ENCODE measurements at regions not wholly inside any gene's neighbourhood (a gene's known extent, or its start where the extent isn't known, plus 50 kb on each side); places are given as distances from the start of the nearest gene placed in this dataset.

GRCh38 chr5:2376486-2376885, 375.0 kb downstream of the IRX2 start:
- H3K4me1 ChIP-seq, result no peaks in the 10 kb centered on the region
- no peak overlapping the region for H3K4me3 ChIP-seq
- H3K9me3 ChIP-seq, result no peaks in the 10 kb centered on the region
- H3K36me3 ChIP-seq, result no peaks in the 10 kb centered on the region
- no peak overlapping the region for H3K27ac ChIP-seq
- TF ChIP-seq POLR2A (IDR thresholded peaks at IDR 0.05), result no peak
- no peak for TF ChIP-seq CTCF (IDR thresholded peaks at IDR 0.05 in 4 of 5, conservative IDR thresholded peaks at IDR 0.05 in 1 of 5)
- no peaks in the 10 kb centered on the region for H3K27me3 ChIP-seq
- no peak for DNase-seq
- ATAC-seq, result no peak
- in situ Hi-C loops (cut with MboI; ENCODE audit: low sequenced_read_pairs in 4 of 4) (no loop called here), intact Hi-C loops (cut with DNase I; ENCODE audit: low total_unique reads) (no loop called here)

GRCh38 chr5:2375757-2376250, 375.7 kb downstream of the IRX2 start:
- in situ Hi-C loops (cut with MboI; ENCODE audit: low sequenced_read_pairs in 4 of 4) (no loop called here), intact Hi-C loops (cut with DNase I; ENCODE audit: low total_unique reads) (no loop called here)
- Histone ChIP-seq H3K9me3 (no peaks in the 10 kb centered on the region), H3K27me3 (no peaks in the 10 kb centered on the region), H3K27ac (no peak overlapping the region), H3K36me3 (no peaks in the 10 kb centered on the region), H3K4me1 (no peaks in the 10 kb centered on the region), H3K4me3 (no peak overlapping the region)
- no peak for TF ChIP-seq CTCF (IDR thresholded peaks at IDR 0.05 in 4 of 5, conservative IDR thresholded peaks at IDR 0.05 in 1 of 5)
- TF ChIP-seq POLR2A (IDR thresholded peaks at IDR 0.05), result no peak
- no peak for DNase-seq
- no peak for ATAC-seq

- no peak overlapping the region for H3K4me3 ChIP-seq
- H3K27ac ChIP-seq, result no peak overlapping the region
- in situ Hi-C loops (cut with MboI; ENCODE audit: low sequenced_read_pairs in 4 of 4), result no loop called here
- no peak for TF ChIP-seq CTCF (IDR thresholded peaks at IDR 0.05 in 4 of 5, conservative IDR thresholded peaks at IDR 0.05 in 1 of 5)
- H3K4me1 ChIP-seq, result no peaks in the 10 kb centered on the region
- H3K9me3 ChIP-seq, result no peaks in the 10 kb centered on the region
- intact Hi-C loops (cut with DNase I; ENCODE audit: low total_unique reads), result no loop called here
- H3K27me3 ChIP-seq, result no peaks in the 10 kb centered on the region
- ATAC-seq (no peak), DNase-seq (no peak)
- no peaks in the 10 kb centered on the region for H3K36me3 ChIP-seq
These were observed 376.2 kb downstream of the IRX2 start for GRCh38 chr5:2375291-2375690.

GRCh38 chr5:2374703-2375102, 376.8 kb downstream of the IRX2 start:
- in situ Hi-C loops (cut with MboI; ENCODE audit: low sequenced_read_pairs in 4 of 4) (no loop called here), intact Hi-C loops (cut with DNase I; ENCODE audit: low total_unique reads) (no loop called here)
- no peak overlapping the region for H3K27ac ChIP-seq
- DNase-seq (no peak), ATAC-seq (no peak)
- H3K9me3 ChIP-seq, result no peaks in the 10 kb centered on the region
- TF ChIP-seq CTCF (IDR thresholded peaks at IDR 0.05 in 4 of 5, conservative IDR thresholded peaks at IDR 0.05 in 1 of 5) (no peak), POLR2A (IDR thresholded peaks at IDR 0.05) (no peak)
- H3K4me1 ChIP-seq, result no peaks in the 10 kb centered on the region
- H3K27me3 ChIP-seq, result no peaks in the 10 kb centered on the region
- no peak overlapping the region for H3K4me3 ChIP-seq
- no peaks in the 10 kb centered on the region for H3K36me3 ChIP-seq

GRCh38 chr5:2373631-2374030, 377.8 kb downstream of the IRX2 start:
- Histone ChIP-seq H3K36me3 (no peaks in the 10 kb centered on the region), H3K4me1 (no peaks in the 10 kb centered on the region), H3K27me3 (no peaks in the 10 kb centered on the region), H3K9me3 (no peaks in the 10 kb centered on the region), H3K4me3 (no peak overlapping the region), H3K27ac (no peak overlapping the region)
- intact Hi-C loops (cut with DNase I; ENCODE audit: low total_unique reads), result no loop called here
- ATAC-seq (no peak), DNase-seq (no peak)
- TF ChIP-seq POLR2A (IDR thresholded peaks at IDR 0.05), result no peak
- no peak for TF ChIP-seq CTCF (IDR thresholded peaks at IDR 0.05 in 4 of 5, conservative IDR thresholded peaks at IDR 0.05 in 1 of 5)
- in situ Hi-C loops (cut with MboI; ENCODE audit: low sequenced_read_pairs in 4 of 4), result no loop called here
